Activated CD8-positive, alpha-beta memory T cell treated with anti-CD3 and anti-CD28 coated beads, Interleukin-2, amount 50 U/mL, for 4 hours (primary cell): ENCODE measurements at regions not wholly inside any gene's neighbourhood (a gene's known extent, or its start where the extent isn't known, plus 50 kb on each side); places are given as distances from the start of the nearest gene placed in this dataset.
"Not testable (repeated sequence)": the region's sequence is repeated elsewhere in the genome, so short reads cannot be mapped to it uniquely, and the experiment has no call there.

Experiments used
- DNase-seq: peaks from one replicate; pipeline ENCODE4 v3.0.0-alpha.2; 2020

- DNase-seq = no peak
Observed at GRCh38 chr11:104699981-104700380, 198.3 kb downstream of the CASP12 start.

- DNase-seq = no peak
Observed at GRCh38 chr11:104695065-104695463, 203.2 kb downstream of the CASP12 start.

GRCh38 chr11:104694259-104695064 is 203.8 kb downstream of the CASP12 start:
- DNase-seq = no peak

GRCh38 chr11:104692751-104693150 is 205.5 kb downstream of the CASP12 start:
- no peak for DNase-seq

- DNase-seq = no peak
Observed at GRCh38 chr11:104691129-104691528, 207.1 kb downstream of the CASP12 start.

- no peak for DNase-seq
Observed at GRCh38 chr11:104690241-104690640, 208.0 kb downstream of the CASP12 start.

GRCh38 chr11:104688731-104689130 is 209.5 kb downstream of the CASP12 start:
- DNase-seq = no peak

GRCh38 chr11:104682206-104682605 is 216.1 kb downstream of the CASP12 start:
- DNase-seq = no peak

GRCh38 chr11:104679258-104679657 is 219.0 kb downstream of the CASP12 start:
- DNase-seq = no peak

GRCh38 chr11:104678408-104678807 is 219.9 kb downstream of the CASP12 start:
- DNase-seq = no peak

GRCh38 chr11:104677069-104677468 is 221.2 kb downstream of the CASP12 start:
- not testable (repeated sequence) for DNase-seq

- DNase-seq = no peak
Observed at GRCh38 chr11:104672897-104673296, 225.4 kb downstream of the CASP12 start.

- DNase-seq = no peak
Observed at GRCh38 chr11:104668797-104669463, 229.3 kb downstream of the CASP12 start.

- no peak for DNase-seq
Observed at GRCh38 chr11:104666624-104667023, 231.6 kb downstream of the CASP12 start.

GRCh38 chr11:104665641-104666040 is 232.6 kb downstream of the CASP12 start:
- DNase-seq = no peak

- DNase-seq = no peak
Observed at GRCh38 chr11:104663190-104664140, 234.8 kb downstream of the CASP12 start.

GRCh38 chr11:104661901-104662300 is 236.4 kb downstream of the CASP12 start:
- no peak for DNase-seq

- DNase-seq = no peak
Observed at GRCh38 chr11:104661471-104661870, 236.8 kb downstream of the CASP12 start.

GRCh38 chr11:104658177-104658576 is 240.1 kb downstream of the CASP12 start:
- no peak for DNase-seq

GRCh38 chr11:104657083-104657482 is 241.2 kb downstream of the CASP12 start:
- no peak for DNase-seq

GRCh38 chr11:104655066-104655465 is 243.2 kb downstream of the CASP12 start:
- no peak for DNase-seq

- no peak for DNase-seq
Observed at GRCh38 chr11:104654181-104654813, 244.0 kb downstream of the CASP12 start.

- no peak for DNase-seq
Observed at GRCh38 chr11:104653407-104653806, 244.9 kb downstream of the CASP12 start.
